Stomach (tissue), 8 donors: ENCODE measurements at regions not wholly inside any gene's neighbourhood (a gene's known extent, or its start where the extent isn't known, plus 50 kb on each side); places are given as distances from the start of the nearest gene placed in this dataset.

Source experiments
- DNase-seq, 2 donors: peaks; one replicate each; pipeline versions ENCODE4 v3.0.0 to v3.0.0-alpha.2; 2013 to 2019
- H3K27ac ChIP-seq, 5 donors: fragments of 200-600 bp in 4 of 5; sonication (generic) in 4 of 5; one replicate each; pipeline ENCODE4 v1.5.1; 2013 to 2019; ENCODE audit warnings: mild to moderate bottlenecking in 1 of 5, moderate library complexity in 1 of 5
- H3K27me3 ChIP-seq, 3 donors: fragments of 200-600 bp; sonication (generic); one replicate each; pipeline ENCODE4 v1.5.1; 2017 to 2019; ENCODE audit warnings: mixed run types in 1 of 3
- H3K36me3 ChIP-seq, 4 donors: fragments of 200-600 bp; sonication (generic); 1 replicate in 3 of 4; 2 replicates in 1 of 4; pipeline ENCODE4 v1.5.1; 2016 to 2019
- H3K4me1 ChIP-seq, 4 donors: fragments of 200-600 bp; sonication (generic); one replicate each; pipeline ENCODE4 v1.5.1; 2016 to 2019
- H3K4me3 ChIP-seq, 4 donors: fragments of 200-600 bp; sonication (generic) in 3 of 4; one replicate each; pipeline ENCODE4 v1.5.1; 2016 to 2019; ENCODE audit warnings: mild to moderate bottlenecking in 1 of 4
- H3K9me3 ChIP-seq, 4 donors: fragments of 200-600 bp; sonication (generic); one replicate each; pipeline ENCODE4 v1.5.1; 2016 to 2019
- CTCF ChIP-seq, 7 experiments: fragments of 450-650 bp in 4 of 7; fragments of 200-600 bp in 3 of 7; sonication (generic) in 3 of 7; IDR thresholded peaks; one replicate each; pipeline ENCODE4 v1.5.1; 2016 to 2019; ENCODE audit warnings: antibody characterized with exemption in 7 of 7, control low read depth in 2 of 7, mild to moderate bottlenecking in 1 of 7
- EP300 ChIP-seq: sonication (generic); formaldehyde crosslinking; IDR thresholded peaks from one replicate; pipeline ENCODE4 v1.6.1; 2017; ENCODE audit warnings: antibody characterized with exemption
- POLR2A ChIP-seq, 4 donors: fragments of 450-650 bp; IDR thresholded peaks; one replicate each; pipeline ENCODE4 v1.6.1; 2016; ENCODE audit warnings: antibody characterized with exemption in 4 of 4, control low read depth in 2 of 4, mild to moderate bottlenecking in 1 of 4, moderate library complexity in 1 of 4
- POLR2AphosphoS5 ChIP-seq, 3 donors: sonication (generic); formaldehyde crosslinking; IDR thresholded peaks; one replicate each; pipeline ENCODE4 v1.6.1; 2016; ENCODE audit warnings: antibody characterized with exemption in 3 of 3
- WGBS, 5 donors: extraction: QIAGEN DNeasy Blood & Tissue Kit in 3 of 5; methylation state at CpG; one replicate each; pipeline versions ENCODE4 v1.1.5 to v1.1.7; 2013 to 2018; 5-methylcytosine and 5-hydroxymethylcytosine counted together
- intact Hi-C: fragments of 100-400 bp; cut with DNase I; formaldehyde crosslinking; loops from one replicate; pipeline ENCODE4 v1.15.1; 2023; ENCODE audit warnings: low total_unique reads
- donor health status: healthy with polysubstance abuse.
- donor health status: Bipolar disorder and iron deficiency.
- donor health status: healthy.

- intact Hi-C loops, result no loop called here
- WGBS, 5 donors, result 48 to 81% (median 69%) methylated on average over 1 of the region's 1 CpG
- Histone ChIP-seq H3K4me1 (no peaks in the 10 kb centered on the region), H3K36me3 (no peaks in the 10 kb centered on the region), H3K27ac (no peak overlapping the region), H3K9me3 (peaks cover 0 to 8% (median 0%) of the 10 kb centered on the region in 4 donors), H3K4me3 (no peak overlapping the region), H3K27me3 (no peaks in the 10 kb centered on the region)
- TF ChIP-seq POLR2AphosphoS5 (IDR thresholded peaks at IDR 0.05), result no peak
- no peak for TF ChIP-seq EP300
- DNase-seq, result no peak
These were observed 198.0 kb downstream of the HINT1 start for GRCh38 chr5:130966990-130967525.

GRCh38 chr5:130965920-130966319, 199.1 kb downstream of the HINT1 start:
- 97 to 100% (median 100%) methylated on average over 1 of the region's 1 CpG for WGBS, 5 donors
- no peaks in the 10 kb centered on the region for H3K27me3 ChIP-seq
- intact Hi-C loops, result no loop called here

GRCh38 chr5:130965360-130965759, 199.7 kb downstream of the HINT1 start:
- peaks cover 0 to 10% (median 0%) of the 10 kb centered on the region in 4 donors for H3K9me3 ChIP-seq
- no peak for DNase-seq
- H3K27ac ChIP-seq, result no peak overlapping the region
- no peak overlapping the region for H3K4me3 ChIP-seq
- intact Hi-C loops, result no loop called here
- no peaks in the 10 kb centered on the region for H3K27me3 ChIP-seq
- 83 to 88% (median 85%) methylated on average over 4 of the region's 4 CpGs for WGBS, 5 donors
- H3K4me1 ChIP-seq, result no peaks in the 10 kb centered on the region
- no peaks in the 10 kb centered on the region for H3K36me3 ChIP-seq
- TF ChIP-seq EP300 (no peak), CTCF (IDR thresholded peaks at IDR 0.05) (no peak), POLR2AphosphoS5 (IDR thresholded peaks at IDR 0.05) (no peak), POLR2A (IDR thresholded peaks at IDR 0.05) (no peak)

More at GRCh38 chr5:130965920-130966319, 199.1 kb downstream of the HINT1 start:
- TF ChIP-seq POLR2AphosphoS5 (IDR thresholded peaks at IDR 0.05) (no peak), CTCF (IDR thresholded peaks at IDR 0.05) (no peak), POLR2A (IDR thresholded peaks at IDR 0.05) (no peak), EP300 (no peak)
- H3K27ac ChIP-seq, result no peak overlapping the region
- no peak overlapping the region for H3K4me3 ChIP-seq
- H3K36me3 ChIP-seq, result no peaks in the 10 kb centered on the region
- DNase-seq, result no peak
- peaks cover 0 to 10% (median 0%) of the 10 kb centered on the region in 4 donors for H3K9me3 ChIP-seq
- H3K4me1 ChIP-seq, result no peaks in the 10 kb centered on the region

- no peak for DNase-seq
- 73 to 88% (median 75%) methylated on average over 3 of the region's 3 CpGs for WGBS, 5 donors
- Histone ChIP-seq H3K27ac (no peak overlapping the region), H3K4me3 (no peak overlapping the region), H3K4me1 (no peaks in the 10 kb centered on the region), H3K27me3 (no peaks in the 10 kb centered on the region), H3K9me3 (peaks cover 0 to 10% (median 0%) of the 10 kb centered on the region in 4 donors), H3K36me3 (no peaks in the 10 kb centered on the region)
- intact Hi-C loops, result no loop called here
- no peak for TF ChIP-seq POLR2A (IDR thresholded peaks at IDR 0.05)
- no peak for TF ChIP-seq POLR2AphosphoS5 (IDR thresholded peaks at IDR 0.05)
- no peak for TF ChIP-seq CTCF (IDR thresholded peaks at IDR 0.05)
- TF ChIP-seq EP300, result no peak
These were observed 200.5 kb downstream of the HINT1 start for GRCh38 chr5:130964231-130965202.
